ENCODE measurements at regions not wholly inside any gene's neighbourhood (a gene's known extent, or its start where the extent isn't known, plus 50 kb on each side); places are given as distances from the start of the nearest gene placed in this dataset.

DNA sequence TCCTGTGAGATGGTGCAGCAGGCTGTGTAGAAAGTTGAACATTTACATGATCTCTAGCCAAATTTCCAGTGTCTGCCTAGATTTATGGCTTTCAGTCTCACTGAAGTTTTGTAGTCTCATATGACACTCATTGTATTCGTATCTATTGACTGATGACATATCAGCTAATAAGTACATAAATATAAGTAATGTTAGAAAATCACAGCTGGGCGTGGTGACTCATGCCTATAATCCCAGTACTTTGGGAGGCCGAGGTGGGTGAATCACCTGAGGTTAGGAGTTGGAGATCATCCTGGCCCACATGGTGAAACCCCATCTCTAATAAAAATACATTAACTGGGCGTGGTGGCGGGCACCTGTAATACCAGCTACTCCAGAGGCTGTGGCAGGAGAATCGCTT lies 54.7 kb upstream of the HTR2A start:
- no peak overlapping the region for H3K4me3 ChIP-seq (ENCODE audit: low read depth in 1 of 3, low read length in 3 of 3)
- no peak for DNase-seq (ENCODE audit: low spot score)
- no peak overlapping the region for H3K27ac ChIP-seq (ENCODE audit: low read depth in 1 of 2, low read length in 2 of 2)
- H3K4me1 ChIP-seq (ENCODE audit: control insufficient read depth in 4 of 4, insufficient read depth in 4 of 4, low read length in 3 of 4) = no peaks in the 10 kb centered on the region
- H3K9ac ChIP-seq (ENCODE audit: low read depth in 1 of 2, low read length in 2 of 2) = no peak overlapping the region
- H3K36me3 ChIP-seq (ENCODE audit: control insufficient read depth in 4 of 4, insufficient read depth in 3 of 4, low read depth in 1 of 4, low read length in 3 of 4) = no peaks in the 10 kb centered on the region
- no peaks in the 10 kb centered on the region for H3K27me3 ChIP-seq (ENCODE audit: control insufficient read depth in 4 of 4, insufficient read depth in 4 of 4, low read length in 3 of 4)
- TF ChIP-seq HNF4G (IDR thresholded peaks at IDR 0.05) = no peak
- no peak for TF ChIP-seq NR2F2 (IDR thresholded peaks at IDR 0.05)
- TF ChIP-seq RAD21 (IDR thresholded peaks at IDR 0.05) = no peak
- no peak for TF ChIP-seq ATF3 (IDR thresholded peaks at IDR 0.05)
- TF ChIP-seq EGR1 (IDR thresholded peaks at IDR 0.05; ENCODE audit: low read depth in 2 of 2) = no peak
- no peak for TF ChIP-seq GABPA (IDR thresholded peaks at IDR 0.05 in 1 of 2, conservative IDR thresholded peaks at IDR 0.05 in 1 of 2)
- no peak for TF ChIP-seq SP1 (IDR thresholded peaks at IDR 0.05)
- TF ChIP-seq, protein P1, sequence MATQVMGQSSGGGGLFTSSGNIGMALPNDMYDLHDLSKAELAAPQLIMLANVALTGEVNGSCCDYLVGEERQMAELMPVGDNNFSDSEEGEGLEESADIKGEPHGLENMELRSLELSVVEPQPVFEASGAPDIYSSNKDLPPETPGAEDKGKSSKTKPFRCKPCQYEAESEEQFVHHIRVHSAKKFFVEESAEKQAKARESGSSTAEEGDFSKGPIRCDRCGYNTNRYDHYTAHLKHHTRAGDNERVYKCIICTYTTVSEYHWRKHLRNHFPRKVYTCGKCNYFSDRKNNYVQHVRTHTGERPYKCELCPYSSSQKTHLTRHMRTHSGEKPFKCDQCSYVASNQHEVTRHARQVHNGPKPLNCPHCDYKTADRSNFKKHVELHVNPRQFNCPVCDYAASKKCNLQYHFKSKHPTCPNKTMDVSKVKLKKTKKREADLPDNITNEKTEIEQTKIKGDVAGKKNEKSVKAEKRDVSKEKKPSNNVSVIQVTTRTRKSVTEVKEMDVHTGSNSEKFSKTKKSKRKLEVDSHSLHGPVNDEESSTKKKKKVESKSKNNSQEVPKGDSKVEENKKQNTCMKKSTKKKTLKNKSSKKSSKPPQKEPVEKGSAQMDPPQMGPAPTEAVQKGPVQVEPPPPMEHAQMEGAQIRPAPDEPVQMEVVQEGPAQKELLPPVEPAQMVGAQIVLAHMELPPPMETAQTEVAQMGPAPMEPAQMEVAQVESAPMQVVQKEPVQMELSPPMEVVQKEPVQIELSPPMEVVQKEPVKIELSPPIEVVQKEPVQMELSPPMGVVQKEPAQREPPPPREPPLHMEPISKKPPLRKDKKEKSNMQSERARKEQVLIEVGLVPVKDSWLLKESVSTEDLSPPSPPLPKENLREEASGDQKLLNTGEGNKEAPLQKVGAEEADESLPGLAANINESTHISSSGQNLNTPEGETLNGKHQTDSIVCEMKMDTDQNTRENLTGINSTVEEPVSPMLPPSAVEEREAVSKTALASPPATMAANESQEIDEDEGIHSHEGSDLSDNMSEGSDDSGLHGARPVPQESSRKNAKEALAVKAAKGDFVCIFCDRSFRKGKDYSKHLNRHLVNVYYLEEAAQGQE (IDR thresholded peaks at IDR 0.05) = no peak
- TF ChIP-seq TAF1 (conservative IDR thresholded peaks at IDR 0.05) = no peak
- no peak for TF ChIP-seq JUND (IDR thresholded peaks at IDR 0.05)
- TF ChIP-seq CTCF (IDR thresholded peaks at IDR 0.05; ENCODE audit: low read depth, low read length, missing input control) = no peak
- no peak for TF ChIP-seq FOXA2 (IDR thresholded peaks at IDR 0.05)
- TF ChIP-seq MAX (IDR thresholded peaks at IDR 0.05) = no peak
- TF ChIP-seq, protein P2, sequence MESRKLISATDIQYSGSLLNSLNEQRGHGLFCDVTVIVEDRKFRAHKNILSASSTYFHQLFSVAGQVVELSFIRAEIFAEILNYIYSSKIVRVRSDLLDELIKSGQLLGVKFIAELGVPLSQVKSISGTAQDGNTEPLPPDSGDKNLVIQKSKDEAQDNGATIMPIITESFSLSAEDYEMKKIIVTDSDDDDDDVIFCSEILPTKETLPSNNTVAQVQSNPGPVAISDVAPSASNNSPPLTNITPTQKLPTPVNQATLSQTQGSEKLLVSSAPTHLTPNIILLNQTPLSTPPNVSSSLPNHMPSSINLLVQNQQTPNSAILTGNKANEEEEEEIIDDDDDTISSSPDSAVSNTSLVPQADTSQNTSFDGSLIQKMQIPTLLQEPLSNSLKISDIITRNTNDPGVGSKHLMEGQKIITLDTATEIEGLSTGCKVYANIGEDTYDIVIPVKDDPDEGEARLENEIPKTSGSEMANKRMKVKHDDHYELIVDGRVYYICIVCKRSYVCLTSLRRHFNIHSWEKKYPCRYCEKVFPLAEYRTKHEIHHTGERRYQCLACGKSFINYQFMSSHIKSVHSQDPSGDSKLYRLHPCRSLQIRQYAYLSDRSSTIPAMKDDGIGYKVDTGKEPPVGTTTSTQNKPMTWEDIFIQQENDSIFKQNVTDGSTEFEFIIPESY (IDR thresholded peaks at IDR 0.05) = no peak
- TF ChIP-seq RXRA (IDR thresholded peaks at IDR 0.05) = no peak
- no peak for TF ChIP-seq HNF4A (conservative IDR thresholded peaks at IDR 0.05)
- WGBS = 87% methylated on average over 6 of the region's 6 CpGs
- H3K9me3 ChIP-seq (ENCODE audit: control insufficient read depth in 4 of 4, low read length in 3 of 4) = no peaks in the 10 kb centered on the region

DNA sequence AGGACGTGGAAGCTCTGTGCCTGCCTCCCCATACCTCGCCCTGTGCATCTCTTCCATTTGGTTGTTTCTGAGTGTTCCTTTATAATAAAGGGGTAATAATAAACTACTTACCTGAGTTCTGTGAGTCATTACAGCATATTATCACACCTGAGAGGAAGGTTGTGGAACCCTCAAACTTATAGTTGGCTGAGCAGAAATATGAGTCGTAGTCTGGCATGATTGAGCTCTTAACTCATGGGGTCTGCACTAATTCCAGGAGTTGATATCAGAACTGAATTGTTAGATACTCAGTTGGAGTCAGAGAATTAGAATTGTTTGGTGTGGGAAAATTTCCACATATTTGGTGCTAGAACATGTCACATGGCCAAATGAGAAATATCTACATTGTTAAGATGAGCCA lies 52.4 kb upstream of the HTR2A start:
- Histone ChIP-seq H3K4me1 (ENCODE audit: control insufficient read depth in 4 of 4, insufficient read depth in 4 of 4, low read length in 3 of 4) (no peaks in the 10 kb centered on the region), H3K36me3 (ENCODE audit: control insufficient read depth in 4 of 4, insufficient read depth in 3 of 4, low read depth in 1 of 4, low read length in 3 of 4) (no peaks in the 10 kb centered on the region), H3K9me3 (ENCODE audit: control insufficient read depth in 4 of 4, low read length in 3 of 4) (peaks cover 0 to 2% (median 0%) of the 10 kb centered on the region in 4 donors), H3K4me3 (ENCODE audit: low read depth in 1 of 3, low read length in 3 of 3) (no peak overlapping the region), H3K27ac (ENCODE audit: low read depth in 1 of 2, low read length in 2 of 2) (no peak overlapping the region), H3K9ac (ENCODE audit: low read depth in 1 of 2, low read length in 2 of 2) (no peak overlapping the region), H3K27me3 (ENCODE audit: control insufficient read depth in 4 of 4, insufficient read depth in 4 of 4, low read length in 3 of 4) (no peaks in the 10 kb centered on the region)
- DNase-seq (ENCODE audit: low spot score) = no peak
- TF ChIP-seq RXRA (IDR thresholded peaks at IDR 0.05) (no peak), YY1 (IDR thresholded peaks at IDR 0.05) (no peak), FOXA2 (IDR thresholded peaks at IDR 0.05) (no peak)
- WGBS = 94% methylated on average over 3 of the region's 3 CpGs
